HG02840 (cell line): ENCODE measurements at regions not wholly inside any gene's neighbourhood (a gene's known extent, or its start where the extent isn't known, plus 50 kb on each side); places are given as distances from the start of the nearest gene placed in this dataset.
"Not testable (repeated sequence)": the region's sequence is repeated elsewhere in the genome, so short reads cannot be mapped to it uniquely, and the experiment has no call there.

Experiments used
- ATAC-seq: cut with Tn5 transposase; IDR thresholded peaks from one replicate; pipeline ENCODE4 v1.9.1; 2021; ENCODE audit warnings: mild to moderate bottlenecking, moderate library complexity, moderate number of reproducible peaks; ENCODE audit not compliant: unreplicated experiment, low FRiP score

- ATAC-seq = no peak
Observed at GRCh38 chr18:55999641-56000040, 411.6 kb upstream of the TCF4 start.

- no peak for ATAC-seq
Observed at GRCh38 chr18:55998801-55999385, 410.9 kb upstream of the TCF4 start.

GRCh38 chr18:55998071-55998522 is 410.1 kb upstream of the TCF4 start:
- ATAC-seq = no peak

- no peak for ATAC-seq
Observed at GRCh38 chr18:55997151-55997561, 409.2 kb upstream of the TCF4 start.

- ATAC-seq = no peak
Observed at GRCh38 chr18:55996717-55997116, 408.7 kb upstream of the TCF4 start.

- ATAC-seq = no peak
Observed at GRCh38 chr18:55990186-55990585, 402.2 kb upstream of the TCF4 start.

- ATAC-seq = no peak
Observed at GRCh38 chr18:55988537-55988936, 400.5 kb upstream of the TCF4 start.

GRCh38 chr18:55983433-55983832 is 395.4 kb upstream of the TCF4 start:
- no peak for ATAC-seq

- ATAC-seq = no peak
Observed at GRCh38 chr18:55982992-55983391, 395.0 kb upstream of the TCF4 start.

- no peak for ATAC-seq
Observed at GRCh38 chr18:55981712-55982475, 393.9 kb upstream of the TCF4 start.

GRCh38 chr18:55974521-55974920 is 386.5 kb upstream of the TCF4 start:
- ATAC-seq = no peak

- ATAC-seq = no peak
Observed at GRCh38 chr18:55968550-55968949, 380.6 kb upstream of the TCF4 start.

- no peak for ATAC-seq
Observed at GRCh38 chr18:55967019-55967418, 379.0 kb upstream of the TCF4 start.

GRCh38 chr18:55964171-55964570 is 376.2 kb upstream of the TCF4 start:
- ATAC-seq = no peak

GRCh38 chr18:55953326-55953725 is 365.3 kb upstream of the TCF4 start:
- ATAC-seq = no peak

- ATAC-seq = not testable (repeated sequence)
Observed at GRCh38 chr18:55951738-55952137, 363.7 kb upstream of the TCF4 start.

- ATAC-seq = no peak
Observed at GRCh38 chr18:55950379-55951166, 362.6 kb upstream of the TCF4 start.

GRCh38 chr18:55934821-55935220 is 346.8 kb upstream of the TCF4 start:
- no peak for ATAC-seq

- no peak for ATAC-seq
Observed at GRCh38 chr18:55932675-55933074, 344.7 kb upstream of the TCF4 start.

GRCh38 chr18:55927831-55928230 is 339.8 kb upstream of the TCF4 start:
- no peak for ATAC-seq

GRCh38 chr18:55925772-55926171 is 337.8 kb upstream of the TCF4 start:
- ATAC-seq = no peak
